Lung (tissue), 11 donors: ENCODE measurements at regions not wholly inside any gene's neighbourhood (a gene's known extent, or its start where the extent isn't known, plus 50 kb on each side); places are given as distances from the start of the nearest gene placed in this dataset.
A peak's percentile ranks its signal among the peaks of the same experiment; 100 is the strongest.

ENCODE experiments used
- ATAC-seq: fragments of 200-7000 bp; cut with Tn5 transposase; one replicate; pipeline ENCODE4 v1.9.1; 2020; ENCODE audit warnings: moderate number of reproducible peaks; ENCODE audit not compliant: insufficient read depth, low FRiP score
- DNase-seq, 3 donors: peaks; one replicate each; pipeline ENCODE4 v3.0.0-alpha.2; 2013 to 2017
- H3K27ac ChIP-seq, 2 donors: one replicate each; pipeline ENCODE4 v1.5.1; 2013; ENCODE audit warnings: mild to moderate bottlenecking in 2 of 2, moderate library complexity in 2 of 2, control low read depth in 1 of 2, inconsistent platforms in 1 of 2, low read depth in 1 of 2, low read length in 1 of 2
- H3K27me3 ChIP-seq, 3 donors: one replicate each; pipeline ENCODE4 v1.5.1; 2013; ENCODE audit warnings: low read length in 2 of 3; ENCODE audit not compliant: control insufficient read depth in 3 of 3, insufficient read depth in 3 of 3
- H3K36me3 ChIP-seq, 4 donors: one replicate each; pipeline ENCODE4 v1.5.1; 2013; ENCODE audit warnings: low read length in 4 of 4, mild to moderate bottlenecking in 1 of 4, moderate library complexity in 1 of 4; ENCODE audit not compliant: control insufficient read depth in 4 of 4, insufficient read depth in 4 of 4
- H3K4me1 ChIP-seq, 5 donors: one replicate each; pipeline ENCODE4 v1.5.1; 2013; ENCODE audit warnings: low read length in 5 of 5, mild to moderate bottlenecking in 2 of 5, moderate library complexity in 1 of 5; ENCODE audit not compliant: control insufficient read depth in 5 of 5, insufficient read depth in 5 of 5
- H3K4me3 ChIP-seq: one replicate; pipeline ENCODE4 v1.5.1; 2013; ENCODE audit warnings: mild to moderate bottlenecking, control low read depth, moderate library complexity
- H3K9ac ChIP-seq, 2 donors: one replicate each; pipeline ENCODE4 v1.5.1; 2013; ENCODE audit warnings: low read length in 2 of 2, control low read depth in 1 of 2; ENCODE audit not compliant: insufficient read depth in 1 of 2
- H3K9me3 ChIP-seq, 4 donors: one replicate each; pipeline ENCODE4 v1.5.1; 2013; ENCODE audit warnings: low read length in 3 of 4, mild to moderate bottlenecking in 1 of 4, moderate library complexity in 1 of 4; ENCODE audit not compliant: control insufficient read depth in 4 of 4, insufficient read depth in 3 of 4
- CTCF ChIP-seq: IDR thresholded peaks from 2 replicates; pipeline ENCODE4 v1.5.1; 2012; ENCODE audit warnings: mild to moderate bottlenecking; ENCODE audit errors: control extremely low read depth, extremely low read depth
- WGBS, 2 donors: extraction: QIAGEN DNeasy Blood & Tissue Kit; methylation state at CpG; one replicate each; pipeline ENCODE4 v1.1.7; 2013; 5-methylcytosine and 5-hydroxymethylcytosine counted together
- donor health status: control.
- donor health status: control.
- donor health status: Bipolar disorder and iron deficiency.
- donor health status: healthy.
- donor health status: DM: yes; HTN: yes; CAD: no.

- WGBS, 2 donors = 85 to 86% methylated on average over 2 of the region's 2 CpGs
- Histone ChIP-seq H3K27ac (no peak overlapping the region), H3K4me1 (peaks cover 0 to 4% (median 2%) of the 10 kb centered on the region in 5 donors), H3K27me3 (no peaks in the 10 kb centered on the region), H3K36me3 (no peaks in the 10 kb centered on the region), H3K9me3 (no peaks in the 10 kb centered on the region), H3K4me3 (no peak overlapping the region), H3K9ac (no peak overlapping the region)
- ATAC-seq (no peak), DNase-seq (no peak)
- no peak for TF ChIP-seq CTCF
Measured at GRCh38 chr14:53215101-53215500, 62.0 kb upstream of the DDHD1 start.

GRCh38 chr14:53214384-53214783 lies 61.3 kb upstream of the DDHD1 start:
- no peak overlapping the region for H3K9ac ChIP-seq
- no peak overlapping the region for H3K4me3 ChIP-seq
- no peaks in the 10 kb centered on the region for H3K36me3 ChIP-seq
- H3K9me3 ChIP-seq = no peaks in the 10 kb centered on the region
- H3K27ac ChIP-seq = no peak overlapping the region
- 78 to 91% methylated on average over 4 of the region's 4 CpGs for WGBS, 2 donors
- H3K27me3 ChIP-seq = no peaks in the 10 kb centered on the region
- H3K4me1 ChIP-seq = peaks cover 0 to 4% (median 2%) of the 10 kb centered on the region in 5 donors
- ATAC-seq = no peak
- DNase-seq = no peak
- TF ChIP-seq CTCF = no peak

- no peak overlapping the region for H3K9ac ChIP-seq
- H3K27me3 ChIP-seq = no peaks in the 10 kb centered on the region
- no peaks in the 10 kb centered on the region for H3K36me3 ChIP-seq
- ATAC-seq = no peak
- H3K9me3 ChIP-seq = no peaks in the 10 kb centered on the region
- no peak overlapping the region for H3K4me3 ChIP-seq
- peaks cover 0 to 4% (median 2%) of the 10 kb centered on the region in 5 donors for H3K4me1 ChIP-seq
- TF ChIP-seq CTCF = no peak
- H3K27ac ChIP-seq = no peak overlapping the region
- WGBS, 2 donors = 71 to 85% methylated on average over 2 of the region's 2 CpGs
- DNase-seq = peak in 1 of 3 donors; percentile 13
Measured at GRCh38 chr14:53213761-53214160, 60.6 kb upstream of the DDHD1 start.

GRCh38 chr14:53209370-53209769 lies 56.2 kb upstream of the DDHD1 start:
- Histone ChIP-seq H3K4me3 (no peak overlapping the region), H3K27ac (no peak overlapping the region), H3K9me3 (peaks cover 0 to 4% (median 0%) of the 10 kb centered on the region in 4 donors), H3K9ac (no peak overlapping the region), H3K27me3 (no peaks in the 10 kb centered on the region), H3K36me3 (no peaks in the 10 kb centered on the region), H3K4me1 (peaks cover 0 to 2% (median 0%) of the 10 kb centered on the region in 5 donors)
- 8 to 10% methylated on average over 2 of the region's 2 CpGs for WGBS, 2 donors
- DNase-seq (peak in 2 of 3 donors; percentile 44 to 67), ATAC-seq (no peak)
- TF ChIP-seq CTCF = no peak
